ENCODE measurements at regions not wholly inside any gene's neighbourhood (a gene's known extent, or its start where the extent isn't known, plus 50 kb on each side); places are given as distances from the start of the nearest gene placed in this dataset.

DNA sequence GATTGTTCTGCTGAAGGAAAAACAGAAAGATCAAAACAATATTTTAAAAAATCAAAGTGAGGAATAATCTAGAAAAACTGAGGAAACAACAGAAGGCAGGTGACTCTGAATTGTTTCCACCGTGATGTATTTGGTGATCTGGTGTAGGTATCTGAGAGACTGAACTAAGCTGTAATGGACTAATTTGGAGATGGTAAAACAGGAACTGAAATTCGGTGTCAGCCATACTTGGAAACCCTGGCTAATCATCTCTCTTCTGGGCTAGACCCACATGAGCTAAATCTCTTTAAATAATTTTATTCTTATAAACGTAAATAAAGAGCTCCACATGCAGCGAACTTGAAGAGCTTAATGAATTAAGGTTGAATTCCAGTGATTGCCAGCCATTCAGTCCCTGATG lies 1226.1 kb downstream of the NCAM2 start:
- Mint-ChIP-seq H3K9me3 (peaks cover 0 to 3% (median 0%) of the 10 kb centered on the region in 7 donors), H3K27me3 (ENCODE audit: low read depth in 3 of 3) (peaks cover 0 to 1% (median 0%) of the 10 kb centered on the region in 3 donors), H3K27ac (no peak overlapping the region), H3K4me3 (no peak overlapping the region), H3K4me1 (no peaks in the 10 kb centered on the region), H3K36me3 (no peaks in the 10 kb centered on the region)
- TF ChIP-seq, protein P1, sequence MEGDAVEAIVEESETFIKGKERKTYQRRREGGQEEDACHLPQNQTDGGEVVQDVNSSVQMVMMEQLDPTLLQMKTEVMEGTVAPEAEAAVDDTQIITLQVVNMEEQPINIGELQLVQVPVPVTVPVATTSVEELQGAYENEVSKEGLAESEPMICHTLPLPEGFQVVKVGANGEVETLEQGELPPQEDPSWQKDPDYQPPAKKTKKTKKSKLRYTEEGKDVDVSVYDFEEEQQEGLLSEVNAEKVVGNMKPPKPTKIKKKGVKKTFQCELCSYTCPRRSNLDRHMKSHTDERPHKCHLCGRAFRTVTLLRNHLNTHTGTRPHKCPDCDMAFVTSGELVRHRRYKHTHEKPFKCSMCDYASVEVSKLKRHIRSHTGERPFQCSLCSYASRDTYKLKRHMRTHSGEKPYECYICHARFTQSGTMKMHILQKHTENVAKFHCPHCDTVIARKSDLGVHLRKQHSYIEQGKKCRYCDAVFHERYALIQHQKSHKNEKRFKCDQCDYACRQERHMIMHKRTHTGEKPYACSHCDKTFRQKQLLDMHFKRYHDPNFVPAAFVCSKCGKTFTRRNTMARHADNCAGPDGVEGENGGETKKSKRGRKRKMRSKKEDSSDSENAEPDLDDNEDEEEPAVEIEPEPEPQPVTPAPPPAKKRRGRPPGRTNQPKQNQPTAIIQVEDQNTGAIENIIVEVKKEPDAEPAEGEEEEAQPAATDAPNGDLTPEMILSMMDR (IDR thresholded peaks at IDR 0.05), result no peak
- H3K4me1 ChIP-seq (ENCODE audit: control insufficient read depth in 1 of 2, insufficient read depth in 2 of 2, low read length in 2 of 2), result no peaks in the 10 kb centered on the region
- H3K4me3 ChIP-seq (replicated peaks in 1 of 3; ENCODE audit: low read depth in 2 of 3, low read length in 3 of 3), result no peak overlapping the region
- H3K79me2 ChIP-seq (ENCODE audit: insufficient read depth, low read length), result no peaks in the 10 kb centered on the region
- H3K36me3 ChIP-seq (replicated peaks in 1 of 2; ENCODE audit: control insufficient read depth in 1 of 2, insufficient read depth in 2 of 2, low read length in 2 of 2), result no peaks in the 10 kb centered on the region
- no peaks in the 10 kb centered on the region for H4K20me1 ChIP-seq (ENCODE audit: insufficient read depth, low read length)
- no peak for DNase-seq
- peaks cover 0 to 6% of the 10 kb centered on the region in 2 donors for H3K9me3 ChIP-seq (replicated peaks in 1 of 2; ENCODE audit: control insufficient read depth in 1 of 2, insufficient read depth in 1 of 2, low read length in 2 of 2)
- H3K9ac ChIP-seq (ENCODE audit: insufficient read depth, low read length, poor library complexity, severe bottlenecking), result no peak overlapping the region
- H3K27me3 ChIP-seq (ENCODE audit: control insufficient read depth in 2 of 2, insufficient read depth in 2 of 2, low read length in 2 of 2), result no peaks in the 10 kb centered on the region
- H3K4me2 ChIP-seq (replicated peaks; ENCODE audit: extremely low read depth, low read length, poor library complexity, severe bottlenecking), result no peak overlapping the region
- intact Hi-C loops (cut with micrococcal nuclease), result no loop called here
- H2AFZ ChIP-seq (ENCODE audit: insufficient read depth, low read depth, low read length, poor library complexity, severe bottlenecking), result no peak overlapping the region
- 100% methylated on average over 1 of the region's 4 CpGs for WGBS (ENCODE audit: insufficient coverage)
- H3K27ac ChIP-seq (ENCODE audit: low read depth in 1 of 2, low read length in 2 of 2), result no peak overlapping the region

DNA sequence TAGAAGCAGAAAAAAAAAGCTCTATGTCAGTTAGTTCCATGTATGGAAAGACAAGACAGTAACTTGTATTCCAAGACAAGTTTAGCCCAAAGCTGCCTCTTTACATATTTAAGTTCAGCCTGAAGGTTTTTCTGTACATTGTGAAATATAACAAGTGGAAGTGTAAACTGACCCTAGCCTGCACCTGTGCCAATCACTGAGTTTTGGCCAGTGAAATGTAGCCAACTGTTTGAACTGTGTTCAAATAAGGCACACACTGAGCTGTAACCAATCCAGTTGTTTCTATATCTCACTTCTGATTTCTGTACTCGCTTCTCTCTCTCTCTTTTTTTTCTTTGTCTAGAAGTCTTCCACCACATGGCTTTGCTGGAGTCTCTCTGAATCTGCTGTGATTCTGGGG lies 1227.1 kb downstream of the NCAM2 start:
- no peak for DNase-seq
- Histone ChIP-seq H3K79me2 (ENCODE audit: insufficient read depth, low read length) (no peaks in the 10 kb centered on the region), H3K4me1 (ENCODE audit: control insufficient read depth in 1 of 2, insufficient read depth in 2 of 2, low read length in 2 of 2) (no peaks in the 10 kb centered on the region), H3K27ac (ENCODE audit: low read depth in 1 of 2, low read length in 2 of 2) (no peak overlapping the region), H3K27me3 (ENCODE audit: control insufficient read depth in 2 of 2, insufficient read depth in 2 of 2, low read length in 2 of 2) (no peaks in the 10 kb centered on the region), H2AFZ (ENCODE audit: insufficient read depth, low read depth, low read length, poor library complexity, severe bottlenecking) (no peak overlapping the region), H3K4me2 (replicated peaks; ENCODE audit: extremely low read depth, low read length, poor library complexity, severe bottlenecking) (no peak overlapping the region), H3K36me3 (replicated peaks in 1 of 2; ENCODE audit: control insufficient read depth in 1 of 2, insufficient read depth in 2 of 2, low read length in 2 of 2) (no peaks in the 10 kb centered on the region), H4K20me1 (ENCODE audit: insufficient read depth, low read length) (no peaks in the 10 kb centered on the region), H3K4me3 (replicated peaks in 1 of 3; ENCODE audit: low read depth in 2 of 3, low read length in 3 of 3) (no peak overlapping the region), H3K9me3 (replicated peaks in 1 of 2; ENCODE audit: control insufficient read depth in 1 of 2, insufficient read depth in 1 of 2, low read length in 2 of 2) (peaks cover 0 to 6% of the 10 kb centered on the region in 2 donors), H3K9ac (ENCODE audit: insufficient read depth, low read length, poor library complexity, severe bottlenecking) (no peak overlapping the region)
- Mint-ChIP-seq H3K36me3 (no peaks in the 10 kb centered on the region), H3K4me1 (no peaks in the 10 kb centered on the region), H3K9me3 (peaks cover 0 to 3% (median 0%) of the 10 kb centered on the region in 7 donors), H3K27ac (no peak overlapping the region), H3K27me3 (ENCODE audit: low read depth in 3 of 3) (peaks cover 0 to 1% (median 0%) of the 10 kb centered on the region in 3 donors), H3K4me3 (no peak overlapping the region)
- intact Hi-C loops (cut with micrococcal nuclease), result no loop called here
- no CpG with 5 or more reads among the region's 1 CpG for WGBS (ENCODE audit: insufficient coverage)
- TF ChIP-seq, protein P1 (IDR thresholded peaks at IDR 0.05), result no peak
